ENCODE measurements at regions not wholly inside any gene's neighbourhood (a gene's known extent, or its start where the extent isn't known, plus 50 kb on each side); places are given as distances from the start of the nearest gene placed in this dataset.

- DNase-seq (ENCODE audit: low read depth) = no peak
These were observed 51.4 kb upstream of the TMEM132E start for GRCh38 chr17:34527908-34528470.

- DNase-seq (ENCODE audit: low read depth) = peak; percentile 1
These were observed 52.1 kb upstream of the TMEM132E start for GRCh38 chr17:34527136-34527907.

- no peak for DNase-seq (ENCODE audit: low read depth)
These were observed 53.7 kb upstream of the TMEM132E start for GRCh38 chr17:34525651-34526050.

- DNase-seq (ENCODE audit: low read depth) = no peak
These were observed 57.4 kb upstream of the TMEM132E start for GRCh38 chr17:34521955-34522354.

- DNase-seq (ENCODE audit: low read depth) = peak; percentile 1
These were observed 60.1 kb upstream of the TMEM132E start for GRCh38 chr17:34519282-34519681.

GRCh38 chr17:34517406-34517805 is 62.0 kb upstream of the TMEM132E start:
- no peak for DNase-seq (ENCODE audit: low read depth)

GRCh38 chr17:34511931-34512330 is 67.5 kb upstream of the TMEM132E start:
- DNase-seq (ENCODE audit: low read depth) = no peak

- no peak for DNase-seq (ENCODE audit: low read depth)
These were observed 68.1 kb upstream of the TMEM132E start for GRCh38 chr17:34511265-34511664.

GRCh38 chr17:34504814-34505484 is 74.4 kb upstream of the TMEM132E start:
- DNase-seq (ENCODE audit: low read depth) = no peak

GRCh38 chr17:34503528-34504195 is 75.7 kb upstream of the TMEM132E start:
- DNase-seq (ENCODE audit: low read depth) = no peak

GRCh38 chr17:34502426-34502825 is 77.0 kb upstream of the TMEM132E start:
- no peak for DNase-seq (ENCODE audit: low read depth)

GRCh38 chr17:34499576-34499975 is 79.8 kb upstream of the TMEM132E start:
- DNase-seq (ENCODE audit: low read depth) = peak; percentile 37

- DNase-seq (ENCODE audit: low read depth) = no peak
These were observed 85.5 kb upstream of the TMEM132E start for GRCh38 chr17:34493917-34494316.

GRCh38 chr17:34487626-34488025 is 91.8 kb upstream of the TMEM132E start:
- no peak for DNase-seq (ENCODE audit: low read depth)

GRCh38 chr17:34486761-34487160 is 92.6 kb upstream of the TMEM132E start:
- no peak for DNase-seq (ENCODE audit: low read depth)

GRCh38 chr17:34485999-34486398 is 93.4 kb upstream of the TMEM132E start:
- DNase-seq (ENCODE audit: low read depth) = no peak

GRCh38 chr17:34484193-34484733 is 95.1 kb upstream of the TMEM132E start:
- no peak for DNase-seq (ENCODE audit: low read depth)

- DNase-seq (ENCODE audit: low read depth) = no peak
These were observed 96.7 kb upstream of the TMEM132E start for GRCh38 chr17:34482730-34483129.

- DNase-seq (ENCODE audit: low read depth) = no peak
These were observed 97.6 kb upstream of the TMEM132E start for GRCh38 chr17:34481779-34482178.

- no peak for DNase-seq (ENCODE audit: low read depth)
These were observed 100.0 kb upstream of the TMEM132E start for GRCh38 chr17:34479371-34479770.

- no peak for DNase-seq (ENCODE audit: low read depth)
These were observed 101.1 kb upstream of the TMEM132E start for GRCh38 chr17:34478244-34478643.

- DNase-seq (ENCODE audit: low read depth) = no peak
These were observed 104.1 kb upstream of the TMEM132E start for GRCh38 chr17:34475296-34475695.

All from EH (cell line).